Neuronal stem cell (in vitro differentiated cells): ENCODE measurements at regions not wholly inside any gene's neighbourhood (a gene's known extent, or its start where the extent isn't known, plus 50 kb on each side); places are given as distances from the start of the nearest gene placed in this dataset.

Experiments used
- DNase-seq: peaks from one replicate; pipeline ENCODE4 v3.0.0-alpha.2; 2013; ENCODE audit warnings: low spot score
- H2AFZ ChIP-seq: one replicate; pipeline ENCODE4 v1.6.1; 2013; ENCODE audit warnings: mild to moderate bottlenecking, low read length, inconsistent platforms
- H2AK5ac ChIP-seq: 2 replicates; pipeline ENCODE4 v1.6.1; 2013; ENCODE audit warnings: low read depth, mild to moderate bottlenecking, inconsistent platforms, low read length, moderate library complexity, mixed read lengths
- H2BK120ac ChIP-seq: 2 replicates; pipeline ENCODE4 v1.6.1; 2013; ENCODE audit warnings: low read depth, mild to moderate bottlenecking, inconsistent platforms, low read length, moderate library complexity, mixed read lengths
- H2BK12ac ChIP-seq: one replicate; pipeline ENCODE4 v1.6.1; 2013; ENCODE audit warnings: low read length, inconsistent platforms
- H2BK15ac ChIP-seq: 2 replicates; pipeline ENCODE4 v1.6.1; 2013; ENCODE audit warnings: mild to moderate bottlenecking, low read length, inconsistent platforms, mixed read lengths
- H2BK5ac ChIP-seq: one replicate; pipeline ENCODE4 v1.6.1; 2013; ENCODE audit warnings: inconsistent platforms, mild to moderate bottlenecking, low read length, moderate library complexity
- H3K14ac ChIP-seq: one replicate; pipeline ENCODE4 v1.6.1; 2013; ENCODE audit warnings: low read length, inconsistent platforms
- H3K18ac ChIP-seq: 2 replicates; pipeline ENCODE4 v1.6.1; 2013; ENCODE audit warnings: low read length, inconsistent platforms
- H3K23ac ChIP-seq: 2 replicates; pipeline ENCODE4 v1.6.1; 2013; ENCODE audit warnings: low read depth, mild to moderate bottlenecking, mixed read lengths, low read length, inconsistent platforms; ENCODE audit not compliant: poor library complexity
- H3K27ac ChIP-seq: replicated peaks from 3 replicates; pipeline ENCODE4 v1.5.1; 2013; ENCODE audit warnings: low read length, inconsistent platforms
- H3K27me3 ChIP-seq, 3 experiments: 2 replicates each; pipeline ENCODE4 v1.6.1; 2013; ENCODE audit warnings: low read length in 3 of 3, mild to moderate bottlenecking in 2 of 3, inconsistent platforms in 1 of 3, low read depth in 1 of 3, mixed read lengths in 1 of 3, moderate library complexity in 1 of 3; ENCODE audit not compliant: control insufficient read depth in 3 of 3, insufficient read depth in 3 of 3
- H3K36me3 ChIP-seq, 2 donors: replicated peaks in 1 of 2; 2 replicates each; pipeline ENCODE4 v1.6.1; 2013; ENCODE audit warnings: low read length in 2 of 2; ENCODE audit not compliant: control insufficient read depth in 2 of 2, insufficient read depth in 2 of 2
- H3K4ac ChIP-seq: 2 replicates; pipeline ENCODE4 v1.6.1; 2013; ENCODE audit warnings: inconsistent platforms, mild to moderate bottlenecking, low read length, moderate library complexity
- H3K4me1 ChIP-seq, 2 donors: 1 replicate in 1 of 2; 2 replicates in 1 of 2; pipeline ENCODE4 v1.6.1; 2013; ENCODE audit warnings: low read length in 2 of 2, low read depth in 1 of 2; ENCODE audit not compliant: control insufficient read depth in 2 of 2, insufficient read depth in 1 of 2
- H3K4me2 ChIP-seq: one replicate; pipeline ENCODE4 v1.6.1; 2013; ENCODE audit warnings: mild to moderate bottlenecking, low read length, inconsistent platforms; ENCODE audit not compliant: insufficient read depth, poor library complexity, severe bottlenecking
- H3K4me3 ChIP-seq, 2 donors: 2 replicates each; pipeline ENCODE4 v1.5.1; 2013; ENCODE audit warnings: low read length in 2 of 2, mild to moderate bottlenecking in 2 of 2, inconsistent platforms in 1 of 2, moderate library complexity in 1 of 2
- H3K79me1 ChIP-seq: one replicate; pipeline ENCODE4 v1.6.1; 2013; ENCODE audit warnings: low read depth, mild to moderate bottlenecking, inconsistent platforms, low read length, moderate library complexity
- H3K9ac ChIP-seq: one replicate; pipeline ENCODE4 v1.6.1; 2013; ENCODE audit warnings: mild to moderate bottlenecking, low read depth, low read length, inconsistent platforms; ENCODE audit not compliant: poor library complexity
- H3K9me3 ChIP-seq, 2 donors: replicated peaks in 1 of 2; 2 replicates each; pipeline versions ENCODE3 to v1.6.1; 2013; ENCODE audit warnings: low read length in 2 of 2, mild to moderate bottlenecking in 2 of 2, inconsistent platforms in 1 of 2, low read depth in 1 of 2, mixed read lengths in 1 of 2, moderate library complexity in 1 of 2; ENCODE audit not compliant: control insufficient read depth in 2 of 2, insufficient read depth in 1 of 2
- H4K8ac ChIP-seq: one replicate; pipeline ENCODE4 v1.6.1; 2013; ENCODE audit warnings: low read depth, mild to moderate bottlenecking, inconsistent platforms, low read length, moderate library complexity
- H4K91ac ChIP-seq: one replicate; pipeline ENCODE4 v1.6.1; 2013; ENCODE audit warnings: low read length, low read depth, mild to moderate bottlenecking, inconsistent platforms; ENCODE audit not compliant: poor library complexity
- WGBS, 2 donors: extraction: QIAGEN DNeasy Blood & Tissue Kit; methylation state at CpG; one replicate each; pipeline ENCODE4 v1.1.7; 2013; ENCODE audit warnings: missing lambda C conversion rate in 2 of 2, mixed read lengths in 1 of 2; ENCODE audit not compliant: insufficient read length in 2 of 2, insufficient replicate concordance in 1 of 2; ENCODE audit errors: extremely low coverage in 2 of 2; 5-methylcytosine and 5-hydroxymethylcytosine counted together

DNA sequence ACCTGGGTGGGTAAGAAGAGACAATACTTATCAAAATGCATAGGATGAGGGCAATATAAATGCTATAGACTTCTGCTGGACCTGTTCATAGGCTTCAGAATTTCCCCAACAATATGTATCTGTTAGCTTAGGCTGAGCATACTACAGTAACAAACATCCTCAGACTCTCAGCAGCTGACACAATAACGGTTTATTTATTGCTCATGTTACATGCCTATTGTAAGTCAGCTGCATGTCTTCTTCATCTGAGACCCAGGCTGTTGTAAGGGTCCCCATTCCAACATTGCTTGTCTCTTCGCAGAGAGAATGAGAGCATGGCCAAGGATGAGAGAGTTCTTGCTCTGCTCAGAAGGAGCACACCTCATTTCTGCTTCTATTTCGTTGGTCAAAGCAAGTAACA lies 150.7 kb downstream of the TMEM200C start:
- Histone ChIP-seq H2BK5ac (no peak overlapping the region), H3K27me3 (no peaks in the 10 kb centered on the region), H2AK5ac (no peak overlapping the region), H4K8ac (no peak overlapping the region), H3K9ac (no peak overlapping the region), H3K4me3 (no peak overlapping the region), H2BK15ac (no peak overlapping the region), H3K23ac (no peak overlapping the region), H3K9me3 (peaks cover 0 to 1% of the 10 kb centered on the region in 2 donors), H3K36me3 (no peaks in the 10 kb centered on the region), H4K91ac (no peak overlapping the region), H3K14ac (no peak overlapping the region), H3K27ac (no peak overlapping the region), H3K4me1 (no peaks in the 10 kb centered on the region), H2BK120ac (no peak overlapping the region), H2BK12ac (no peak overlapping the region), H3K4ac (no peak overlapping the region), H3K18ac (no peak overlapping the region), H3K4me2 (no peak overlapping the region), H3K79me1 (no peaks in the 10 kb centered on the region), H2AFZ (no peak overlapping the region)
- no CpG with 5 or more reads among the region's 3 CpGs for whole genome bisulfite sequencing, 2 donors
- DNase-seq, result no peak

GRCh38 chr18:5738526-5738925 lies 156.8 kb downstream of the TMEM200C start:
- H2BK12ac ChIP-seq, result no peak overlapping the region
- H4K8ac ChIP-seq, result no peak overlapping the region
- no peaks in the 10 kb centered on the region for H3K9me3 ChIP-seq
- H3K36me3 ChIP-seq, result no peaks in the 10 kb centered on the region
- no peak overlapping the region for H3K23ac ChIP-seq
- no peaks in the 10 kb centered on the region for H3K79me1 ChIP-seq
- H3K14ac ChIP-seq, result no peak overlapping the region
- H4K91ac ChIP-seq, result no peak overlapping the region
- H2AFZ ChIP-seq, result no peak overlapping the region
- H2BK120ac ChIP-seq, result no peak overlapping the region
- H3K9ac ChIP-seq, result no peak overlapping the region
- no peak for DNase-seq
- H2BK15ac ChIP-seq, result no peak overlapping the region
- H3K27ac ChIP-seq, result no peak overlapping the region
- H3K4me1 ChIP-seq, result no peaks in the 10 kb centered on the region
- H3K27me3 ChIP-seq, result no peaks in the 10 kb centered on the region
- H2BK5ac ChIP-seq, result no peak overlapping the region
- WGBS, 2 donors, result no CpG with 5 or more reads among the region's 4 CpGs
- no peak overlapping the region for H3K4me3 ChIP-seq
- no peak overlapping the region for H3K4me2 ChIP-seq
- no peak overlapping the region for H3K18ac ChIP-seq
- no peak overlapping the region for H2AK5ac ChIP-seq
- H3K4ac ChIP-seq, result no peak overlapping the region

DNA sequence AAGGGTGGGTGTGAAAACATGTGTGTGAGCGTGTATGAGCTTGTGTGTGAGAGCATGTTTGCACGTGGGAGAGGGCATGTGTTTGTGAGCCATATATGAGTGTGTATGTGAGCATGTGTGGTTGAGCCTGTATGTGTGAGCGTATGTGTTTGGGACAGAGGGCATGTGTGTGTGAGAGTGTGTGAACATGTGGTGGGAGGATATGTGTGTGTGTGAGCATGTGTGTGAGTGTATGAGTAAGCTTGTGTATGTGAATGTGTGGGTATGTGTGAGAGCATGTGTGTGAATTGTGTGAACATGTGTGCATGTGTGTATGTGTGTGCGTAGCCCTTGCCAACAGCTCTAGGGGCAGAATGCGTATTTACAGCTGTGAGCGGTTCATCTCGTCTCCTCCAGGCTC lies 163.0 kb downstream of the TMEM200C start:
- no CpG with 5 or more reads among the region's 7 CpGs for WGBS, 2 donors

GRCh38 chr18:5729983-5730699 lies 165.2 kb downstream of the TMEM200C start:
- peaks cover 0 to 2% of the 10 kb centered on the region in 2 donors for H3K9me3 ChIP-seq
- DNase-seq, result no peak
- H4K91ac ChIP-seq, result no peak overlapping the region
- no peak overlapping the region for H3K4ac ChIP-seq
- H3K4me2 ChIP-seq, result no peak overlapping the region
- H3K4me1 ChIP-seq, result no peaks in the 10 kb centered on the region
- H3K9ac ChIP-seq, result no peak overlapping the region
- H2BK5ac ChIP-seq, result no peak overlapping the region
- no peak overlapping the region for H2AFZ ChIP-seq
- H2AK5ac ChIP-seq, result no peak overlapping the region
- peak overlapping the region; percentile 15 for H2BK15ac ChIP-seq
- H3K18ac ChIP-seq, result peak overlapping the region; percentile 32
- H4K8ac ChIP-seq, result peak overlapping the region; percentile 73
- H3K36me3 ChIP-seq, result no peaks in the 10 kb centered on the region
- H3K14ac ChIP-seq, result no peak overlapping the region
- H3K27me3 ChIP-seq, result no peaks in the 10 kb centered on the region
- no peak overlapping the region for H2BK12ac ChIP-seq
- peak overlapping the region; percentile 36 for H3K23ac ChIP-seq
- no CpG with 5 or more reads among the region's 6 CpGs for WGBS, 2 donors
- H3K4me3 ChIP-seq, result no peak overlapping the region
- H3K79me1 ChIP-seq, result no peaks in the 10 kb centered on the region
- peak overlapping the region; percentile 14 for H2BK120ac ChIP-seq
- no peak overlapping the region for H3K27ac ChIP-seq

More for the DNA sequence above, 163.0 kb downstream of the TMEM200C start:
- Histone ChIP-seq H2AK5ac (no peak overlapping the region), H2BK120ac (no peak overlapping the region), H3K14ac (peak overlapping the region; percentile 85), H2BK15ac (no peak overlapping the region), H3K18ac (no peak overlapping the region), H3K9me3 (peaks cover 0 to 2% of the 10 kb centered on the region in 2 donors), H2AFZ (no peak overlapping the region), H3K23ac (peak overlapping the region; percentile 81), H4K8ac (no peak overlapping the region), H3K27me3 (no peaks in the 10 kb centered on the region), H3K79me1 (no peaks in the 10 kb centered on the region), H4K91ac (no peak overlapping the region), H2BK12ac (no peak overlapping the region), H2BK5ac (no peak overlapping the region), H3K4ac (no peak overlapping the region), H3K36me3 (no peaks in the 10 kb centered on the region), H3K4me2 (no peak overlapping the region), H3K4me1 (no peaks in the 10 kb centered on the region), H3K27ac (no peak overlapping the region), H3K9ac (no peak overlapping the region), H3K4me3 (peak overlapping the region in 1 of 2 donors; percentile 41)
- DNase-seq, result no peak
